Activated CD8-positive, alpha-beta memory T cell treated with anti-CD3 and anti-CD28 coated beads for 48 hours (primary cell): ENCODE measurements at regions not wholly inside any gene's neighbourhood (a gene's known extent, or its start where the extent isn't known, plus 50 kb on each side); places are given as distances from the start of the nearest gene placed in this dataset.

Source experiments
- DNase-seq, 3 experiments: peaks; one replicate each; pipeline ENCODE4 v3.0.0-alpha.2; 2020; ENCODE audit warnings: low read depth in 2 of 3, low spot score in 2 of 3

DNA sequence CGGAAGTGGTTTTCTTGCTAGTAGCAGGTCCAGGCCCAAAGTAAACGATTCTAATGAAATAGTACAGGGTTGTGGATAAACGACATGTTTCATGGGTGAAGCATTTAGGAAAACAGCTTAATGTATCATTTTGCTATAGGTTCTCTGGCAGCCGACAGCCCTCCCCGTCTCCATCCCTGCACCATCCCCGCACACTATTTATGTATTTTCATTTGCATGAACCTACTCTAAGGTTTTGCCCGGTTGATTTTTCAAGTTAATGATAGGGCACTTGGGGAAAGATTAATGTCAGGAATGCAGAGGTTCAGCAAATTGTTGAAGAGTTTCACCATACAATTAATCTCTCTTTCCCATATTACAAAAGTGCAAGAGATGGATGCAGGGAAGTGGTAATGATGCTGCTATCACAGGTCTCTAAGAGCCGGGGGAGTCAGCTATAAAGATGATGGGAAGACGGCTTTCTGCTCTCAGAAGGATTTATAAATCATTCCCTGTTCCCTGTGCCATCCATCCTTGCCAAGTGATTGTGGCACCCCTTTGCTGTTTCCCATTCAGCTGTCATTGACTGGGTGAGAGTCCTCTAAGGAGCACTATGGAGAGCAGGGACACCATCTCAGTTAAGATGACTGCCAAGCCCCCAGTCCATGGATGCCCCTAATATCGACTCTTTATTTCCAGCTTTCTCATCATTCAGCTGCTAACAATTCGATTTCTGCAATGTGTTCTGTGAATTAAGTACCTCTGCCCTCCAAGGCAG lies 186.3 kb downstream of the IRS2 start:
- no peak for DNase-seq

DNA sequence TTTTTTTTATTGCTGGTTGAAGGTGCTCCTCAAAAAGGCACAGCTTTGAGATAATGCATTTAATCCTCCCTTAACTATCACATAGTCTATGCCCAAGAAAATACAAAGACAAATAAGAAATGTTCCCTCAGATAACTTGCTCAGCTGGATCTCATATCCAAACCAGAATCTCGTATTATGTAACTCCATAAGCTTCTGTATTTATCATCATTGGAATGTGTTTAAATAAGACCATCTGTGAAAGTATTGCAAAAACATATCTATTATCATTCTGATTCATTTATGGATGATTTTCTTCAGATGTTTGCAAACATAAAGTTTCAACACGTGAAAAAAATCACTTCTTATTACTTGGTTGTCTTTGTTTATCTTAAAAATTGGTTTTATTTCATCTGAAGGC lies 190.9 kb downstream of the IRS2 start:
- no peak for DNase-seq

DNA sequence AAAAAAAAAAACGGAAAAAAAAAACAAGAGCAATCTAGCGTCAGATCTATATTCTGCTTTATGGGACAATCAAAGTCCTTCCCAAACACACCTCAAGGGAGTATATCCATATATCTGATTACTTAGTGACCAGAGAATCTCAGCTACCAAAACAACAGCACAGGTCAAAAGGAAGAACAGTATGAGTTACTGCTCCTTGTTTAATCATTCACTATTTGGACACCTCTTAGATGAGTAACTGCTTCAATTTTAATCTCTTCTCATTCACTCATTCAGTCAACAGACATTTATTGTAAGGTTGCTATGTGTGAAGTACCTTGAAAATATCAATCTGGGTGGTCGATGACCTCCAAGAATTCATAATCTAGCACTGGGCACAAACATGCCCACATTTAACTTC lies 193.2 kb downstream of the IRS2 start:
- no peak for DNase-seq

DNA sequence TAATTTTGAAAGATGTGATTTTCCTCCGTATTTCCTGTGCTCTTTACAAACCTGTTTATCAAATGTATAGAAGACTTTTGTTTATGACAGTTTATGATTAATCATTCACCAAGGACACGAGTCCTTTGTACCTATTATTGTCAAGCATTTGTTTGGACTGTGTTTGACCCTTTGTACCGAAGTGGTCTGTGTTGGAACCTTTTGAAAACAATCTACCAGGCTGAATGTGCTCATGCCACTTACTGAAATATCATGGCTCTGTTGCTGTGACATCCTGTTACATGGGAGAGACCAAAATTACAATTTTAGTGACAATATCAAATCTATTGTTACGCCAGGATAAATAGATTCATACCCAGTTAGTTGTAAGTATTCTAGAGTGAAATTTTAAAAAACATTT lies 193.6 kb downstream of the IRS2 start:
- DNase-seq = no peak

DNA sequence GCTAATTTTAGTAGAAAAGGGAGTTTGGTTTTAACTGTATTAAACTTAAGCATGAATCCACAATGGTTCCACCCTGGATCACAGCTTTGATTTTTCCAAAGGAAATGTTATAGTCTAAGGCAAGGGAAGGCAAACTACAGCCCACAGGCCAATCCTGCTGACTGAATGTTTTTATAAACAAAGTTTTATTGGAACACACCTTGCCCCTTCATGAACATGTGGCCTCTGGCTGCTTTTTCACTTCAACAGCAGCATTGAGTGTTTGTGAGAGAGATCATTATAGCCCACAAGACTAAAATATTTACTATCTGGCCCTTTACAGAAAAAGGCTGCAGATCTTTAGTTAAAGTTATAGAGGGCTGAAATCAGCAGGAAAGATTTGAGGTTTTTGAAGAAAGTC lies 198.7 kb downstream of the IRS2 start:
- no peak for DNase-seq

DNA sequence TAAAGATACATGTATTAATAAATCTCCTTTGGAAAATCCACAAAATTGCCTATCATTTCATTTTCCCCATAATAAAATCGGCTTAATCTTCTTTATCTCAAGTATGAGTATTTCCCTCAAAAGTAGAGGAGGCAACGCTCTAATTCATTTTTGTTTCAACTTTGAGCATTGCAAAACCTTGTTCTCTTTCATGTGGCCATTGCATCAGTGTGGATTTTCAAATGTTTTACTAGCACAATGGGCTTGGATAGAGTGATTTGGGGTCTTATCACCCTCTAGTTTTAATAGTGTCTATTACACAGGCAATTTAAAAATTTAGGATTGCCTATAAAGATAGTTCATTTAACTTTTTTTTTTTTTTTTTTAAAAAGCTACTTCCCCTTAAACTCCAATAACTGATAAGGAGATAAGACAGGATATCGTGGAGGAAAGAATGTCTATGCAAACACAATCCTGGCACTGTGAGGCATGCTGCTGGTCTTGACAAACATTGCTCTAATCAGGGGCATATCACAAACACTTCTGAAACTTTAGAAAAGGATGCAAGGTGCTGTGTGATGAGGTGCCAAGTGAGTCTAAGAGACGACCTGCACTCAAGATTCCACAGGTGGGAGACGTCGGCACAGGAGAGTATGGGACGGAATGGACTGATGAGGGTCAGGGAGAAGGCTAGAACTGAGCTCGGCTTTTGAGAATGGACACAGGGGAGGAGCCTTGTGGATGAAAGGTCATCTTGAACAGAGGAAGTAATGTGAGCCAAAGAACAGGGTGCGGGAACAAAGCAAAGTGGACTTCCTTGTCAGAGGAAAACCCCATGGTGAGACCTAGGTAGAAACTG lies 199.7 kb downstream of the IRS2 start:
- no peak for DNase-seq

DNA sequence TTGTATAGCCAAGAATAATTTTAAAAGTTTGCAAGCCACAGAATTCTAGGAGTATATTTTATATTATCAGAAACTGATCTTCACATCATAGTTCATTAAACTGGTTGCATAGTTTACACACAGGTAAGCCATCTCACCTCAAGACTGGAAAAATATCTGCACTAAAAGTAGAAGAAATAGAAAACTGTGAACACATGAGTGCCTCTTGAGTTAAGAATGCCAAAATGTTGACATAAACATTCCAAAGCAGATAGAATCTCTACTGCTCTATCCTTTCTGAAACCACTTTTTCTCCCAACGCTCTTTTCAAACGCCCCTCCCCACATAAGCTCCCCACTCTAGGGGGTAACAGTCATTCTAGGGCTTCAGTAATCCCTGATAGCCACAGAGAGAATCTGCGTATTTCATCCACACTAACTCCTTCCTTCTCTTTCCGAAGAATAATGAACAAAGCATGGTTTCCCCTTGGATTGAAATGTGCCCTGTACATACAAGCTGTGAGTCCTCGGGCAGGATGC lies 201.5 kb downstream of the IRS2 start:
- DNase-seq = no peak

DNA sequence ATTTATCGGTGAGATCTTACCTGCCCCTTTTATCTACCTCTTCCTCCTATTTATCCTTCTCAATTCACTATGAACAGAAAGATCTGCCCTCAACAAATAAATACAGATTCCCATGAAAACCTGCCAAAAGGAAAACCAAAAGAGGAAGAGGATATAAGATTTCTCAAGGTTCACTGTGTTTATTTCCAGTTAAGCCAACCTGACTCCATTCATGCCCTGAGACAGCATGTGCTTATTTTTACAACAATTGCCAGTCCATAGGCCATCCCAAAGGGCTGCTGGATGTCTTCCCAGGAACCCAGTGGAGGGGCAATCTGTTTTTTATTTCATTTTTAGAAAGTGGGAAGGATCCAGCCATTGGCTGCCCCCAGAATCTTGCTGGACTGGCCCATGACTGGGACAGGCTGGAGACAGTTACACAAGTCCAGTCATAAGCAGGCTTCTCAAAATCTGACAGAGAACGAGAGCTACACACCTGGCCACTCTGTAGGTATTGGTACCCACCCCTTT lies 209.1 kb downstream of the IRS2 start:
- DNase-seq = no peak

DNA sequence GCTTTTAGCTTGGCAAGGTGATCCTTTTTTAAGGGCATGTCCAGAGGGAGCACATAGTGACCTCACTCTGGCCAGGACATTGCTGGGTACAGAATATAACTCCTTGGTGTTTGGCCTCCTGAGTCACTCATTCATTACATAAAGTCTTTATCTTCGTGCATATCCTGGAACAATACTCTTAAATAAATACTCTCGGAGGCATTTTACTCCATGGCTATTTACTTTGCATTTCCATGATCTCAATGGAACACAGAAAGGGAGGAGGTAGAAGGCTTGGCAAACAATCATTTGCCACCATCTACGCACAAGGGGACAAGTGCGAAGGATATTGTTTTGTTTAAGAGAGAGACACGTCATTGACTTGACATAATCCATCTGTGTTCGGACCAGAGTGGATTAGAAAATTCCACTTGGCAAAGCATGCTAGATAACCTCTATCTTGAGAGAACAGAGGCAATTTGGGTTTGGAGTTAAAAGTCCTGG lies 210.0 kb downstream of the IRS2 start:
- no peak for DNase-seq

DNA sequence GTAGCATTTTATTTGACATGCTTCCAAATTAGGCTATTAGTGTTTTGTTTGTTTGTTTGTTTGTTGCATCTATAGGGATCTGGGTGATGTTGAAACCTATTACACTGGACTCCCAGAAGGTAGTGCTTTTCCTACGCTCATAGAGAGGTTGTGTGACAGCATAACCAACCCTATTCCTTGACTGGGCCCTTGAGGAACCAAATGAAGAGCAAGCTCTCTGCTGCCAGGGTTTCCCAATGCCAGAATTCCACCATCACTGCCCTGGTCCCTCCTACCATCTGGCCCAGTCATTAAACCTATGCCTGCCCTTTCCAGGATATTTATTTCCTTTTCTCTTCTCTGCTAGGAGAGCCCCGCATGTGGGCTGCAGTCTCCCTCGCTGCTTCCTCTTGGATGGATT lies 210.6 kb downstream of the IRS2 start:
- no peak for DNase-seq

DNA sequence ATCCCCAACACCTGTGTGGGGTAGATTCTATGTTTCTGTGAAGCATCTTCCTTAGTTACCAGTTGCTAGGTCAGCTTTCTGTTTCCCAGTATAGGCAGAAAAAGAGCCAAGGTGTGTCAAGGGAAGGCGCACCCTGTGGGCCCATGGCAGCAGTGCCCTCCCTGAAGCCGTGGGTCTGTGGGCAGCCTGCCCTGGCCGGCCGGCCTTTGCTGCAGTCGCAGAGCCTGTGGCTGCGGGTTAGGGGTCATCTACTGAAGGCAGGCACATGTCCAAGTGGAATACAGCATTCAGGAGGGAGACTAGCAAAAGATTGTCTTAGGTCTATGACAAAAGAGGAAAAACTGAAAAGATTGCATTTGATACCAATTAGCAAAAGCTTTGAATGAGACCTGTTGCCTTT lies 214.0 kb downstream of the IRS2 start:
- DNase-seq = no peak

DNA sequence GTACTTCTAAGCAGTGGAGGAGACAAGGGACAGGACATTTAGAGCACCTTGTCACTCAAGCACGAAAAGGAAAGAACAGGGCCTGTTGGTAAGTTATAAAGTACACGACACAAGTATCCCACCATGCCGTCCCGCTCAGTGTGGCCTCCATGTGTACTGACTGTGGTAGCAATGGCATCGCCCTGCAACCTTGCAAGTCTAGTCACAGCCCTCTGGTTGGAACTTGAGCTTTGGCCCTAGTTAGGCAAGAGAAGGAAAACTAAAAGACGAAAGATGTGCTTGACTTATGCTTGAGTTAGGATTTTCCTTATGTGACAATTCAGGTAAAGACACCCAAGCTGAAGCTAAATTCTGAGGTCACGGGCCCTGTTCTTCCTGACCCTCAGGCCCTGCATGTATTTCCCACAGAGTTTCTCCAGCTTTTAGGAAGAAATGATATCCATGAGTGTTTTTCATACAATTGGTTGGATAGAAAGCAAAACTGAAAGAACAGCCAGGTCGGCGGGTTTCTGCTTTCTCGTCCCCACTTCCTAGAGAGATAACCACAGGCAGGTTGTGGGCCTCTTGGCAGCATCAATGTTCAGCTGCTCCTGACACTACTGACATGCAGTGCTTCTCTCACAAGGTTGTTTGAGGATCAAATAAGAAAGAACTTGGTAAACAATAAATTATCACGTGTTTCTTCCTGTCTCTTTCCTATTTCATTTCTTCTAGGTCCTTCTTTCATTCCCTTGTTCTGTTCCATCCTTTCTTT lies 216.2 kb downstream of the IRS2 start:
- no peak for DNase-seq

DNA sequence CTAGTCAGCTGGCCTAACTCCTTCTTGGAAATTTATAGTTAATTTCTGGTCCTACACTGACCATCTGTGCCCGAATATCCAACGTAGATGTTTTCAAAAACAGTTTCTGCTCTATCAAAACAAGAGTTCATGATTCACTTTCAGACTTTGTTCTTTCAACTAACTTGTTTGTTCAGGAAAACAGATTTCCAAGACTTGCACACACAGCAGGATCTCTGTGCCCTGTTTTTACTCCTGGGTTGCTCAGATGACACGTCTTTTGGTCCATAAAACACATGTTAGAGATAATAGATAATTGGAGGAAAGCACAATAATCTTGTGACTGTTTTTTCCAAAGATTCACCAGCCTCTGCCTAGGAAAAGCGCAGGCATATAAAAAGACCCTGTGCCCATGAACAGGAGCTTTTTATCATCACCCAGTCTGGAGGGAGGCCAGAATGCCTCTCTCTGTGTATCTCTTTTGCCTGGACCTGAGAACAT lies 218.0 kb downstream of the IRS2 start:
- DNase-seq = no peak

DNA sequence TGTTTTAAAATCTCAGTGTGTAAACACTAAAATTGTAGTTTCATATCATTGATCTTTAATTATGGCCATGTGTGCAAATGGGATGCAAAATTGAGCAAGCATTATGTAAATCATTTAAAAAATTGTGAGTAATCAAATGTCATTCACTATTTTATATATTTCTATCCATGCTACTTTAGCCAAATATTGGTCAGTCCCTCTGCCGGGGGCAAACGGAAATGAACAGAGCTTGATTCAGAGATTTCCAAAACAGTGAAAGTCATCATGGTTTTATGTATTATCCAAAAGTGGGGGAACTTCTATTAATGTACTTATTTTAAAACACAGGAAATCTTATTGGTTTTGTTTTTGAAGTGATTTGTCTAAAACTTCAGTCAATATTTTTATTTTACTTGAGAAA lies 219.1 kb downstream of the IRS2 start:
- DNase-seq = no peak

DNA sequence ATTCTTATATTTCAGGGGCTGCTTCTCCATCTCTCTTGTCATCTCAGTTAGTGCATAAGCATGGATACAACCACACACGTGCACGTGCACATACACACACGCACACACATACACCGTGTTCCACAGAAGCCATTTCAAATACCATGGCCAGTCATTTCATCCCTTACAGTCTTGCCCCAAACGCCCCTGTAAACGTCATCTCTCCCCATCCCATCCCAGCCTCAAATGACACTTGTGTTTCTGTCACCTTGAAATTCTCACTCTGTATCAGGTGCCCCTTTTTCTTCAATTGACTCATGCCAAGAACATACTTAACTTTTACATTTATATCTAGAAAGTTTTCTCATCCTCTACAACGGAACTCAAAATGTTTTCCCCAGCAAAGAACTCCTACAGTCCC lies 220.5 kb downstream of the IRS2 start:
- no peak for DNase-seq

DNA sequence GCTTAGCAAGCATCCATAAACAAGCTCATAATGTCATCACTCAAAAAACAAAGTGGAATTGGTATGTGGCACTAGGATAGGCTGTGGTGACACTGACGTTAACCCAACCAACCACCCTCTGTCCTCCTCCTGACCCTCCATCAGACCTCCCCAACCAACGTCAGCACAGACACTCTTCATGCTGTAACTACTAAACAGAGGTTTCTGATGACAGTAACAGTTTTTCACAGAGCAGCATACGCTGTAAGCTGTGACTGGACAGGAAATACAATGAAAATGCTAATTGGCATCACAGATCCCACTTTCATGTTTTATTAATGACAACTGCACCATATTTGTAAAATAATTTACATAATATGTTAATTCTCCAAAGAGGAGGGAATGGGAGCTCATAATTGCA lies 238.0 kb downstream of the IRS2 start:
- no peak for DNase-seq

DNA sequence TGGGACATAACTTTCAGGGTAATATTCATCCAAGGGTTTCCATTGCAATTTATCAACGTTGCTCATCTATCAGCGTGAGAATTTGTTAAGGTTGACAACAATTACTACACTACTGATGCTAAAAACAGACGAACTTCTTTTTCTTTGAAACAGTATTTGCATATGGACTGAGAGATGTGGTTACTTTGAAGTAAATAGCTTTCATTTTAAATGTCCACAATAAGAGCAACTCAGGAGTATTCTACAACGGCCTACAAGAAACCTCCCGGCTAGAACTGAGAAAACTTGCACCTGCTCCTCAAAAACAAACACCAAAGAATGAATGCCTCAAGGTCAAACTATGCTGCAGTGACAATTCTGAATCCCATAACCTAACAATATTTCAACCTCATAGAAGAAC lies 238.4 kb downstream of the IRS2 start:
- DNase-seq = no peak

DNA sequence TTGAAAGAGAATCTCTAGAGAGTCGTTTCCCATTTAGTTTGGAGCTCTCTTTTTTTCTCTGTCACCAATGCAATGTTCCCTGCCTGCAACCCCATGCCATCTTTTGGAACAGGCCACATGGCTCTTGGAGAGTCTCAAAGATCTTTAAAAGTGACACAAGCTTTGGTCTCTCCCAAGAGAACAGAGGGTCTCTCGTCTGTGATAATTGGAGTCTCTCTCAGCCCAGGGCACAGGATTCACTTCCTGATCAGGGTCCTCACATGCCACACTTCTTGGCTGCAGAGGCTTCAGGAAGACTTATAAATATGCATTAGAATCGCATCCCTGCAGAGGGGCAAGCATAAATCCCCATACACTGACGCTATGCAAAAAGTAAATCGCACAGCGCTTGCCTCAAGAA lies 240.5 kb downstream of the IRS2 start:
- DNase-seq = no peak

DNA sequence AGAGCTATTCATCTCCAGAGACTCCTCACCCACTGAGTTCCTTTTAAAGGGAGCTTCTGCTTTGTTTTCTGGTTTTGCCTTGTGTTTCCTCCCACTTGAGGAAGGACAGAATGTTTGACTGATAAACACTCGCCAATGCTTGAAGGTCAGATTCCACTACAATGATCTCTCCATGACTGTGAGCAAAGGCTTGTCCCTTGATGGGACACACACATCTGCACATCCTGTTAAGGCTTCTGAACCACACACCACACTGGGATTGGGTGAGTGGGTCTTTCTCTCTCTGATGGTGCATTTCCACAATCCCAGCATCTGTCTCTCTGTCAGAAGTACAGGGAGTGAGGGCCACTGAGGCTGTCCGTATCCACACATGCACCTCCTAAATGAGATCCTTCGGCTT lies 245.3 kb downstream of the IRS2 start:
- DNase-seq = no peak

DNA sequence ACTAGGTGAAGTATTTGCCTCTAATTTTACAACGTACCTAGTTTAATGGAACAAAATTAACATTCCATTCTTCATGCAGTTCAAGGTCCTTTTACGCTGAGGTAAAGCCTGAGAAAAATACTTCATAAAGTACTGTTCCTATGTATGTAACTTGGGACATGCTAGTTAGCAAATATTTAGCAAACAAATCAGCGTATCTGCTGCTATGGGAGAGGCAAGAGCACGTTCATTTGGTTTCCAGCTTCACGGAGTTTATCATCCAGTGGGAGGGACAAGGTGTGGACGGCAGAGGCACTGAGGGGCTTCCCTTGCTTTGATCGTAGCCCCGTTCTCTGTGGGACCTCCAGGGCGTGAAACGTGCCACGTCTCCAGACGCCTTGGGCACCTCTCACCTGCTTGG lies 248.8 kb downstream of the IRS2 start:
- DNase-seq = no peak

DNA sequence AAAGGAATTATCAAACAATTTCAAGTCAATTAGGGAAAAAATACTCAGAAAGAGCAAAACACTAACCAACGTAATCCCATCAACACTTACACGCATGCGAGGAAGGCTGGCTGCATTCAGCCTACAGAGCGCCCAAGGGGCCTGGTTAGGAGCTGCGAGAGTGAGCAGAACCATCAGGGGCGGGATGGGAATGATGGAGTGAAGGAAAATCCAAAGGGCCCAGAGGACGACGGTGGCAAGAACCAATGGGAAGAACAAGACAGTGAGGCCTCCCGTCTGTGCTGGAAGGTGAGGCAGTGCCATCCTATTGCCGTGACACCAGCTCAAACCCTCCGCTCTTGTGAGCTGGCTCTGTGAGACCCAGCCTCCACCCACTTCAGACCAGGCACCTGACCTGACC lies 253.0 kb downstream of the IRS2 start:
- no peak for DNase-seq
